ENCODE measurements at regions not wholly inside any gene's neighbourhood (a gene's known extent, or its start where the extent isn't known, plus 50 kb on each side); places are given as distances from the start of the nearest gene placed in this dataset.

DNA sequence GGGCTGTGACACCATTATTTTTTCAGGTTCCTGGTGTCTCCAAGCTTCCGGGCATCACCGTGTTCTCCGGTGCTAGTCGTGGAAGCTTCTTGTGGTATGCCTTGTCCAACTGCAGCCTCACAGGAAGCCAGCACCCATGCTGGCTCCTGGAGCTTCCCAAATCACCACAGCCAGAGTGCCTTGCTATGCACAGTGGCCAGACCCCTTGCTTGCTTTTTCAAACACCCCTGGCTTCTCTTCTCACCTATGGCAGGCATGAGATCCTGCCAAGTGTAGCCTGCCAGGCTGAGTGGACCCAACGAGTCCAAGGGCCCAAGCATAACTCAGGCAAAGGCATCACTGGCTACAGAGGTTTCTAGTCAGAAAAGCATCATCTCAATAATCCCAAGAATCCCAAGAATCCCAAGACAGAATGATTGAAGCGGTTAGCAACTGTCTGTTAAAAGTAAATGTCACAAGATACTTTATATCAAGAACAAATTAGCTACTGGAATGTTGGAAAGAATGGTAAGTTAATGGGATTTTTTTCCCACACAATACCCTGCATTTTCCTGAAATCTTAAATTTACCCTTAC lies 1522.9 kb downstream of the PCDH18 start:
- Histone ChIP-seq H3K4me3 (ENCODE audit: low read depth, low read length) (no peak overlapping the region), H3K36me3 (ENCODE audit: control insufficient read depth, insufficient read depth, low read length) (no peaks in the 10 kb centered on the region), H3K27me3 (ENCODE audit: control insufficient read depth, insufficient read depth, low read length) (no peaks in the 10 kb centered on the region)
- TF ChIP-seq, protein P1, sequence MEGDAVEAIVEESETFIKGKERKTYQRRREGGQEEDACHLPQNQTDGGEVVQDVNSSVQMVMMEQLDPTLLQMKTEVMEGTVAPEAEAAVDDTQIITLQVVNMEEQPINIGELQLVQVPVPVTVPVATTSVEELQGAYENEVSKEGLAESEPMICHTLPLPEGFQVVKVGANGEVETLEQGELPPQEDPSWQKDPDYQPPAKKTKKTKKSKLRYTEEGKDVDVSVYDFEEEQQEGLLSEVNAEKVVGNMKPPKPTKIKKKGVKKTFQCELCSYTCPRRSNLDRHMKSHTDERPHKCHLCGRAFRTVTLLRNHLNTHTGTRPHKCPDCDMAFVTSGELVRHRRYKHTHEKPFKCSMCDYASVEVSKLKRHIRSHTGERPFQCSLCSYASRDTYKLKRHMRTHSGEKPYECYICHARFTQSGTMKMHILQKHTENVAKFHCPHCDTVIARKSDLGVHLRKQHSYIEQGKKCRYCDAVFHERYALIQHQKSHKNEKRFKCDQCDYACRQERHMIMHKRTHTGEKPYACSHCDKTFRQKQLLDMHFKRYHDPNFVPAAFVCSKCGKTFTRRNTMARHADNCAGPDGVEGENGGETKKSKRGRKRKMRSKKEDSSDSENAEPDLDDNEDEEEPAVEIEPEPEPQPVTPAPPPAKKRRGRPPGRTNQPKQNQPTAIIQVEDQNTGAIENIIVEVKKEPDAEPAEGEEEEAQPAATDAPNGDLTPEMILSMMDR (IDR thresholded peaks at IDR 0.05; ENCODE audit: insufficient read depth, low read length, severe bottlenecking): no peak
- FAIRE-seq (no peak), DNase-seq (ENCODE audit: low read depth) (no peak)

DNA sequence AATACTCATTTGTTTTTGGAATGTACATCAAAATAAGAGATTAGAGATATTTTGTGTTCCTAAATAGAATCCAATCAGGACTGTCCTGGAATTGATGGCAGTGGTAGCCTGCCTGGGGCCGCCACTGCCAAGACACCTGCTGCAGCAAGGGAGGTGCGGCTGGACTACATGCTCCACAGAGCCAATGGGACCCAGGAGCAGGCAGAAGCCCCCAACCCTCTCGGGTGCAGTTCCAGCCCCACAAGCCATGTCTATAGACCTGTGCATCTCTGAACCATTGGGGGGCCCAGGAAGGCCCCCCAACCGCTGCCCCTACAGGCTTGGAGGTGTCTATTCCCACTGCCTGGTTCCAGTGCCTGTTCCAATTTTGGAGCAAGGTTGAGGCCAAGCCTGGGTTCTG lies 1524.3 kb downstream of the PCDH18 start:
- TF ChIP-seq, protein P1 (IDR thresholded peaks at IDR 0.05; ENCODE audit: insufficient read depth, low read length, severe bottlenecking): no peak
- Histone ChIP-seq H3K4me3 (ENCODE audit: low read depth, low read length) (no peak overlapping the region), H3K27me3 (ENCODE audit: control insufficient read depth, insufficient read depth, low read length) (no peaks in the 10 kb centered on the region), H3K36me3 (ENCODE audit: control insufficient read depth, insufficient read depth, low read length) (no peaks in the 10 kb centered on the region)
- DNase-seq (ENCODE audit: low read depth) (no peak), FAIRE-seq (no peak)

DNA sequence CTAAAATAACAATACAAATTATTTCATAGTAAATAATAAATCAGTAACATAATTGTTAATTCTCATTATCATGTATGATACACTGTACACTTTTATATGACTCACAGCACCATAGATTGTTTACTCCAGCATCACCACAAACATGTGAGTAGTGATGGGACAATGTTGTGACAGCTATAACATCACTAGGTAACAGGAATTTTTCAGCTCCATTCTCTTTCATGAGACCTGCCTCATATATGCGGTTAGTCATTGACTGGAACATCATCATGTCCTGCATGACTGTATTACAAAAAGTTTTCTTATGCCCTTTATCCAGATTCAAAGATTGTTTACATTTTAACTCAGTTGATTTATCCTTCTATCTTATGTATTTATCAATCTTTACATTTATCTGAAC lies 1530.0 kb downstream of the PCDH18 start:
- TF ChIP-seq, protein P1 (IDR thresholded peaks at IDR 0.05; ENCODE audit: insufficient read depth, low read length, severe bottlenecking): no peak
- no peak for FAIRE-seq
- Histone ChIP-seq H3K27me3 (ENCODE audit: control insufficient read depth, insufficient read depth, low read length) (no peaks in the 10 kb centered on the region), H3K36me3 (ENCODE audit: control insufficient read depth, insufficient read depth, low read length) (no peaks in the 10 kb centered on the region), H3K4me3 (ENCODE audit: low read depth, low read length) (no peak overlapping the region)
- DNase-seq (ENCODE audit: low read depth): no peak

DNA sequence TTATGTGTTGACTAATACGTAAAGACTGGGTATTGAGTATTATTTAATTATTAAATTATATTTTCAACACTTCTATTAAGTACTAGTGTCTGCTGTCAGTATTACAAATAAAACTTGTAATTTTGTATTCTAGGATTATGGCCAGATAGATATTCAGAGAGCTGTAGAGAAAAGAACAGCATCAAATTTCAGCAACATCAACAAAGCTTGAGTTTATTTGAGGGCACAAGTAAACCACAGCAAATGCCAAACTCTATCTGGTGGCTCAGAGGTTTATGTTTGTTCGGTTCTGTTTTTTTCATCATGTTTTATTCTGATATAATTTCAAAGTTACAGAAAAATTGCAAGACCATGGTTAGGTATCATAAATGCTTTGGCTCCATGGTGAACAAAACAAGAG lies 1530.5 kb downstream of the PCDH18 start:
- FAIRE-seq (no peak), DNase-seq (ENCODE audit: low read depth) (no peak)
- TF ChIP-seq, protein P1 (IDR thresholded peaks at IDR 0.05; ENCODE audit: insufficient read depth, low read length, severe bottlenecking): no peak
- no peaks in the 10 kb centered on the region for H3K27me3 ChIP-seq (ENCODE audit: control insufficient read depth, insufficient read depth, low read length)
- H3K36me3 ChIP-seq (ENCODE audit: control insufficient read depth, insufficient read depth, low read length): no peaks in the 10 kb centered on the region
- no peak overlapping the region for H3K4me3 ChIP-seq (ENCODE audit: low read depth, low read length)

DNA sequence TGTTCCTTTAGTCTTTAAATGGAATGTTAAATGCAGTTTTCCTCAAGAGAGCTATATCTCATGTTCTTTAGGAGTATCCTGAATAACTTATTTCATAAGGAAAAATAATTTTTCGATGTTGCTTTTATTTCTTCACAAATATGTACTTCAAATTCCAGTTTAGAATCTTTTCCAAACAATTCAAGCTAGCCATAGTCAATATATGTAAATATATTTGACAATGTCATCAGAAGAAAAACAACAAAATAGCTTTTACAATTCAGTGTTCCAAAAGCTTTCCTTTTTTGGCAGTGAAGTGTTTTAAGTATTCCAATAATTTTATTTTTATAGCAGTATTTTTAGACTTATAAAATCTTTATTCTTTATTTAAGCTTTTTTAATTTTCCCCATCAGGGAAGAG lies 1532.0 kb downstream of the PCDH18 start:
- DNase-seq (ENCODE audit: low read depth) (no peak), FAIRE-seq (no peak)
- Histone ChIP-seq H3K36me3 (ENCODE audit: control insufficient read depth, insufficient read depth, low read length) (no peaks in the 10 kb centered on the region), H3K27me3 (ENCODE audit: control insufficient read depth, insufficient read depth, low read length) (no peaks in the 10 kb centered on the region), H3K4me3 (ENCODE audit: low read depth, low read length) (no peak overlapping the region)
- TF ChIP-seq, protein P1 (IDR thresholded peaks at IDR 0.05; ENCODE audit: insufficient read depth, low read length, severe bottlenecking): no peak

DNA sequence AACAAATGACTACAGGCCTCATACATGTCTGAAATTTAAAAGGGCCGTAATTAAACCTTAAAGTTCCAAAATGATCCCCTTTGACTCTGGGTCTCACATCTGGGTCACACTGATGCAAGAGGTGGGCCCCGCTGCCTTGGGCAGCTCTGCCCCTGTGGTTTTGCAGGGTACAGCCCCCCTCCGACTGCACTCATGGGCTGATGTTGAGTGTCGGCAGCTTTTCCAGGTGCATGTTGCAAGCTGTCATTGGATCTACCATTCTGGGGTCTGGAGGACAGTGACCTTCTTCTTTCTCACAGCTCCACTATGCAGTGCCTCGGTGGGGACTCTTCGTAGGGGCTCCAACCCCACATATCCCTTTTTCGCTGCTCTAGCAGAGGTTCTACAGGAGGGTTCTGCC lies 1537.9 kb downstream of the PCDH18 start:
- TF ChIP-seq, protein P1 (IDR thresholded peaks at IDR 0.05; ENCODE audit: insufficient read depth, low read length, severe bottlenecking): no peak
- Histone ChIP-seq H3K4me3 (ENCODE audit: low read depth, low read length) (no peak overlapping the region), H3K36me3 (ENCODE audit: control insufficient read depth, insufficient read depth, low read length) (no peaks in the 10 kb centered on the region), H3K27me3 (ENCODE audit: control insufficient read depth, insufficient read depth, low read length) (no peaks in the 10 kb centered on the region)
- FAIRE-seq: no peak
- no peak for DNase-seq (ENCODE audit: low read depth)
